ENCODE measurements at regions not wholly inside any gene's neighbourhood (a gene's known extent, or its start where the extent isn't known, plus 50 kb on each side); places are given as distances from the start of the nearest gene placed in this dataset.

GRCh38 chr4:140281828-140282552, 91.5 kb upstream of the SCOC start:
- no peak for TF ChIP-seq CTCF (IDR thresholded peaks at IDR 0.05; ENCODE audit: low read depth, low read length, poor library complexity, severe bottlenecking)
- no peak for TF ChIP-seq EZH2phosphoT487 (IDR thresholded peaks at IDR 0.05; ENCODE audit: borderline replicate concordance, low read length)

Data from DOHH2 (cell line).